Stomach (tissue), 8 donors: ENCODE measurements at regions not wholly inside any gene's neighbourhood (a gene's known extent, or its start where the extent isn't known, plus 50 kb on each side); places are given as distances from the start of the nearest gene placed in this dataset.
A peak's percentile ranks its signal among the peaks of the same experiment; 100 is the strongest.

Source experiments
- DNase-seq, 2 donors: peaks; one replicate each; pipeline versions ENCODE4 v3.0.0 to v3.0.0-alpha.2; 2013 to 2019
- H3K27ac ChIP-seq, 5 donors: fragments of 200-600 bp in 4 of 5; sonication (generic) in 4 of 5; one replicate each; pipeline ENCODE4 v1.5.1; 2013 to 2019; ENCODE audit warnings: mild to moderate bottlenecking in 1 of 5, moderate library complexity in 1 of 5
- H3K27me3 ChIP-seq, 3 donors: fragments of 200-600 bp; sonication (generic); one replicate each; pipeline ENCODE4 v1.5.1; 2017 to 2019; ENCODE audit warnings: mixed run types in 1 of 3
- H3K36me3 ChIP-seq, 4 donors: fragments of 200-600 bp; sonication (generic); 1 replicate in 3 of 4; 2 replicates in 1 of 4; pipeline ENCODE4 v1.5.1; 2016 to 2019
- H3K4me1 ChIP-seq, 4 donors: fragments of 200-600 bp; sonication (generic); one replicate each; pipeline ENCODE4 v1.5.1; 2016 to 2019
- H3K4me3 ChIP-seq, 4 donors: fragments of 200-600 bp; sonication (generic) in 3 of 4; one replicate each; pipeline ENCODE4 v1.5.1; 2016 to 2019; ENCODE audit warnings: mild to moderate bottlenecking in 1 of 4
- H3K9me3 ChIP-seq, 4 donors: fragments of 200-600 bp; sonication (generic); one replicate each; pipeline ENCODE4 v1.5.1; 2016 to 2019
- CTCF ChIP-seq, 7 experiments: fragments of 450-650 bp in 4 of 7; fragments of 200-600 bp in 3 of 7; sonication (generic) in 3 of 7; IDR thresholded peaks; one replicate each; pipeline ENCODE4 v1.5.1; 2016 to 2019; ENCODE audit warnings: antibody characterized with exemption in 7 of 7, control low read depth in 2 of 7, mild to moderate bottlenecking in 1 of 7
- EP300 ChIP-seq: sonication (generic); formaldehyde crosslinking; IDR thresholded peaks from one replicate; pipeline ENCODE4 v1.6.1; 2017; ENCODE audit warnings: antibody characterized with exemption
- POLR2A ChIP-seq, 4 donors: fragments of 450-650 bp; IDR thresholded peaks; one replicate each; pipeline ENCODE4 v1.6.1; 2016; ENCODE audit warnings: antibody characterized with exemption in 4 of 4, control low read depth in 2 of 4, mild to moderate bottlenecking in 1 of 4, moderate library complexity in 1 of 4
- POLR2AphosphoS5 ChIP-seq, 3 donors: sonication (generic); formaldehyde crosslinking; IDR thresholded peaks; one replicate each; pipeline ENCODE4 v1.6.1; 2016; ENCODE audit warnings: antibody characterized with exemption in 3 of 3
- WGBS, 5 donors: extraction: QIAGEN DNeasy Blood & Tissue Kit in 3 of 5; methylation state at CpG; one replicate each; pipeline versions ENCODE4 v1.1.5 to v1.1.7; 2013 to 2018; 5-methylcytosine and 5-hydroxymethylcytosine counted together
- intact Hi-C: fragments of 100-400 bp; cut with DNase I; formaldehyde crosslinking; loops from one replicate; pipeline ENCODE4 v1.15.1; 2023; ENCODE audit warnings: low total_unique reads
- donor health status: healthy with polysubstance abuse.
- donor health status: Bipolar disorder and iron deficiency.
- donor health status: healthy.

- TF ChIP-seq EP300 (no peak), CTCF (IDR thresholded peaks at IDR 0.05) (no peak), POLR2AphosphoS5 (IDR thresholded peaks at IDR 0.05) (no peak), POLR2A (IDR thresholded peaks at IDR 0.05) (no peak)
- H3K4me1 ChIP-seq: peaks cover 0 to 9% (median 0%) of the 10 kb centered on the region in 4 donors
- intact Hi-C loops: no loop called here
- 78 to 87% (median 84%) methylated on average over 8 of the region's 8 CpGs for WGBS, 5 donors
- no peak overlapping the region for H3K27ac ChIP-seq
- DNase-seq: no peak
- no peak overlapping the region for H3K4me3 ChIP-seq
- H3K9me3 ChIP-seq: peaks cover 0 to 4% (median 2%) of the 10 kb centered on the region in 4 donors
- peaks cover 0 to 9% (median 0%) of the 10 kb centered on the region in 4 donors for H3K36me3 ChIP-seq
- peaks cover 0 to 5% (median 0%) of the 10 kb centered on the region in 3 donors for H3K27me3 ChIP-seq
Observed at GRCh38 chr11:70700453-70700852, 302.1 kb downstream of the CTTN start.

- H3K27me3 ChIP-seq: peaks cover 0 to 5% (median 0%) of the 10 kb centered on the region in 3 donors
- WGBS, 5 donors: 66 to 88% (median 74%) methylated on average over 5 of the region's 5 CpGs
- H3K36me3 ChIP-seq: peaks cover 0 to 9% (median 0%) of the 10 kb centered on the region in 4 donors
- TF ChIP-seq POLR2A (IDR thresholded peaks at IDR 0.05) (no peak), EP300 (no peak), CTCF (IDR thresholded peaks at IDR 0.05) (no peak), POLR2AphosphoS5 (IDR thresholded peaks at IDR 0.05) (no peak)
- no peak overlapping the region for H3K4me3 ChIP-seq
- no peak overlapping the region for H3K27ac ChIP-seq
- no peak for DNase-seq
- H3K4me1 ChIP-seq: peaks cover 0 to 9% (median 0%) of the 10 kb centered on the region in 4 donors
- intact Hi-C loops: no loop called here
- peaks cover 0 to 4% (median 2%) of the 10 kb centered on the region in 4 donors for H3K9me3 ChIP-seq
Observed at GRCh38 chr11:70700871-70701270, 302.5 kb downstream of the CTTN start.

GRCh38 chr11:70702040-70702648 is 303.8 kb downstream of the CTTN start:
- H3K27me3 ChIP-seq: peaks cover 0 to 5% (median 0%) of the 10 kb centered on the region in 3 donors
- no peak overlapping the region for H3K4me3 ChIP-seq
- no peak for TF ChIP-seq CTCF (IDR thresholded peaks at IDR 0.05)
- TF ChIP-seq POLR2A (IDR thresholded peaks at IDR 0.05): no peak
- no peak for TF ChIP-seq POLR2AphosphoS5 (IDR thresholded peaks at IDR 0.05)
- no peaks in the 10 kb centered on the region for H3K36me3 ChIP-seq
- intact Hi-C loops: no loop called here
- no peak overlapping the region for H3K27ac ChIP-seq
- WGBS, 5 donors: 96 to 99% (median 98%) methylated on average over 4 of the region's 4 CpGs
- peaks cover 0 to 9% (median 0%) of the 10 kb centered on the region in 4 donors for H3K4me1 ChIP-seq
- DNase-seq: no peak
- peaks cover 0 to 3% (median 0%) of the 10 kb centered on the region in 4 donors for H3K9me3 ChIP-seq

GRCh38 chr11:70703141-70704064 is 305.1 kb downstream of the CTTN start:
- intact Hi-C loops: no loop called here
- H3K4me1 ChIP-seq: peaks cover 0 to 9% (median 0%) of the 10 kb centered on the region in 4 donors
- TF ChIP-seq CTCF (IDR thresholded peaks at IDR 0.05): no peak
- no peak for TF ChIP-seq EP300
- TF ChIP-seq POLR2AphosphoS5 (IDR thresholded peaks at IDR 0.05): no peak
- TF ChIP-seq POLR2A (IDR thresholded peaks at IDR 0.05): no peak
- no peak overlapping the region for H3K27ac ChIP-seq
- DNase-seq: peak in 1 of 2 donors; percentile 53
- H3K27me3 ChIP-seq: peaks cover 0 to 5% (median 0%) of the 10 kb centered on the region in 3 donors
- WGBS, 5 donors: 69 to 81% (median 72%) methylated on average over 6 to 21 of the region's 21 CpGs
- peaks cover 0 to 3% (median 0%) of the 10 kb centered on the region in 4 donors for H3K9me3 ChIP-seq
- H3K4me3 ChIP-seq: no peak overlapping the region
- no peaks in the 10 kb centered on the region for H3K36me3 ChIP-seq
